ENCODE measurements at regions not wholly inside any gene's neighbourhood (a gene's known extent, or its start where the extent isn't known, plus 50 kb on each side); places are given as distances from the start of the nearest gene placed in this dataset.
"Not testable (repeated sequence)": the region's sequence is repeated elsewhere in the genome, so short reads cannot be mapped to it uniquely, and the experiment has no call there.

DNA sequence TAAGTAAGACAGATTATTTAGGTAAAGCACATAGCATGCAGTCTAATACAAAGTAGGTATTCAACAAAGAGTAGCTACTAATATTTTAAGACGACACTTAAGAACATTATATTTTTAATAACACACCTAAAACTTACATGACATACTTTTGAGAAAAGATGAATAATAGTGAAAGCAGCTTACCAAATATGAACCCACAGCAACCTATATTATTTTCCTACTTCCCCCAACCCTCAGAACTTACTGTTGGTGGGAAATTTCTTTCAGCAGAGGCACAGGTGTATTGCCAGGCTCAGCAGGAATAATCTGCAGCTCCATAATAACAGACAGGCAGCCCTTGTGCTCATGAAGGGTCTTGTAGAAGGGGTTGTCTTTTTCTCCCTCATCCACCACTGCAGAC lies 498.9 kb downstream of the GLUD2 start:
- no peak overlapping the region for H3K4me3 Mint-ChIP-seq
- H3K27ac Mint-ChIP-seq, result no peak overlapping the region
- DNase-seq (ENCODE audit: low spot score), result no peak
- H3K27me3 Mint-ChIP-seq (ENCODE audit: low read depth), result no peaks in the 10 kb centered on the region
- H3K9me3 Mint-ChIP-seq, result no peaks in the 10 kb centered on the region
- H3K36me3 Mint-ChIP-seq (ENCODE audit: low read depth), result no peaks in the 10 kb centered on the region
- H3K4me1 Mint-ChIP-seq (ENCODE audit: low read depth), result no peaks in the 10 kb centered on the region

DNA sequence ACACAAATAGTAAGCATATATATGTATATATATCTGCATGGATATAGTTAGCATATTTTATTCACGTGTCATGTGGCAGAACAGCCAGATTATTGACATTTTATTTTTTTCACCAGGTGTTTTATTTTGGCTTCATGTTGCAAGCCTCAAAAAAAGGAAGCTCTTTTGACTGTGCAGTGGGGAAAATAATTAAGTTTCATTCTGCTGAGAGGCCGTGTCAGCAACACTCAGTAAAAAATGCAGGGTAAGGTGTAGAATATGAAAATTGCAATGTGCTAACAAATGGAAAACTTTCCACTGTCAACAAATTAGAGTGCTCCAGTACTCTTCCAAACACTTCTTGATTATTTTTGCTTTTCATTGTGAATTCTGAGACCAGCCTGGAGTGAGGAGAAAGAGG lies 511.5 kb downstream of the GLUD2 start:
- no peaks in the 10 kb centered on the region for H3K9me3 Mint-ChIP-seq
- no peaks in the 10 kb centered on the region for H3K4me1 Mint-ChIP-seq (ENCODE audit: low read depth)
- no peak for DNase-seq (ENCODE audit: low spot score)
- H3K27ac Mint-ChIP-seq, result no peak overlapping the region
- H3K27me3 Mint-ChIP-seq (ENCODE audit: low read depth), result no peaks in the 10 kb centered on the region
- H3K4me3 Mint-ChIP-seq, result no peak overlapping the region
- H3K36me3 Mint-ChIP-seq (ENCODE audit: low read depth), result no peaks in the 10 kb centered on the region

- Mint-ChIP-seq H3K9me3 (no peaks in the 10 kb centered on the region), H3K27ac (no peak overlapping the region), H3K36me3 (ENCODE audit: low read depth) (no peaks in the 10 kb centered on the region), H3K4me1 (ENCODE audit: low read depth) (no peaks in the 10 kb centered on the region), H3K27me3 (ENCODE audit: low read depth) (no peaks in the 10 kb centered on the region), H3K4me3 (no peak overlapping the region)
- no peak for DNase-seq (ENCODE audit: low spot score)
Measured at GRCh38 chrX:121562616-121563015, 515.2 kb downstream of the GLUD2 start.

GRCh38 chrX:121569609-121570008 lies 522.2 kb downstream of the GLUD2 start:
- DNase-seq (ENCODE audit: low spot score), result no peak
- peaks cover 3% of the 10 kb centered on the region for H3K9me3 Mint-ChIP-seq
- H3K36me3 Mint-ChIP-seq (ENCODE audit: low read depth), result no peaks in the 10 kb centered on the region
- H3K4me1 Mint-ChIP-seq (ENCODE audit: low read depth), result no peaks in the 10 kb centered on the region
- no peak overlapping the region for H3K27ac Mint-ChIP-seq
- no peaks in the 10 kb centered on the region for H3K27me3 Mint-ChIP-seq (ENCODE audit: low read depth)
- H3K4me3 Mint-ChIP-seq, result no peak overlapping the region

DNA sequence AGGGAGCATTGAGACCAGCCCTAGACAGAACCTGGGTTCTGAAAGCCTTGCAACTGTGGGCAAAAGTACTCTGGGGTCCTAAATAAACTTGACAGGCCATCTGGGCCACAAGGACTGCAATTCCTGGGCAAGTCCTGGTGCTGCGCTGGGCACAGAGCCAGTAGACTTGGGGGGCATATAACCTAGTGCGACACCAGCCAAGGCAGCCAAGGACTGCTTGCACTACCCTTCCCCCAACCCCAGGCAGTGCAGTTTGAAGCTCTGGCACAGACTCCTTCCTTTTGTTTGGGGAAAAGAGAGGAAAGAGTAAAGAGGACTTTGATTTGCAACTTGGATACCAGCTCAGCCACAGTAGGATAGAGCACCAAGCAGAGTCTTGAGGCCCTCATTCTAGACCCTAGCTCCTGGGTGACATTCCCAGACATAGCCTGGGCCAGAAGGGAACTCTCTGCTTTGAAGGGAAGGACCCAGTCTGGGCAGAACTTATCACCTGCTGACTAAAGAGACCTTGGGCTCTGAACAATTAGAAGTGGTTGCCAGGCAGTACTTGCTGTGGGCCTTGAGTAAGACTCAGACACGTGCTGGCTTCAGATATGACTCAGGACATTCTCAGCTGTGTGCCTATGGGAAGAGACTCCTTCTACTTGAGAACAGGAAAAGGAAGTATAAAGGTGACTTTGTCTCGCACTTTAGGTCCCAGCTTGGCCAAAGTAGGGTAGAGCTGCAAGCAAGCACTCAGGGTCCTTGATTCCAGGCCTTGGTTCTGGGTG lies 522.8 kb downstream of the GLUD2 start:
- Mint-ChIP-seq H3K36me3 (ENCODE audit: low read depth) (no peaks in the 10 kb centered on the region), H3K4me3 (no peak overlapping the region), H3K27me3 (ENCODE audit: low read depth) (no peaks in the 10 kb centered on the region), H3K27ac (no peak overlapping the region), H3K9me3 (peaks cover 3% of the 10 kb centered on the region), H3K4me1 (ENCODE audit: low read depth) (no peaks in the 10 kb centered on the region)
- DNase-seq (ENCODE audit: low spot score), result no peak

DNA sequence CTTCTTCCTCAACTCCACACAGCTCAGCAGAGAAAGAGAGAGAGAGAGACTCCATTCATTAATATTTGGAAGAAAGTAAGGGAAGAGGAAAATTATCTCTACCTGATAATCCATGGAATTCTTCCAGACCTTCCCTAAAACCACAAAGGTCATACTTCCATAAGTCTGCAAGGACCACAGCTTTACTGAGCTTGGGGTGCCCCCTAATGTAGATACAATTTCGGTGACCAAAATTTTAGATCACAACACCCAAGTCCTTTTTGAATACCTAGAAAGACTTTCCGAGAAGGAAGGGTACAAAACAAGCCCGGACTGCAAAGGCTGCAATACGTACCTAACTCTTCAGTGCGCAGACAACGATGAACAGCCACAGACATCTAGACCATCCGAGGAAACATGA lies 523.9 kb downstream of the GLUD2 start:
- Mint-ChIP-seq H3K9me3 (peaks cover 3% of the 10 kb centered on the region), H3K36me3 (ENCODE audit: low read depth) (no peaks in the 10 kb centered on the region), H3K27ac (no peak overlapping the region), H3K27me3 (ENCODE audit: low read depth) (no peaks in the 10 kb centered on the region), H3K4me3 (no peak overlapping the region), H3K4me1 (ENCODE audit: low read depth) (no peaks in the 10 kb centered on the region)
- DNase-seq (ENCODE audit: low spot score), result no peak

DNA sequence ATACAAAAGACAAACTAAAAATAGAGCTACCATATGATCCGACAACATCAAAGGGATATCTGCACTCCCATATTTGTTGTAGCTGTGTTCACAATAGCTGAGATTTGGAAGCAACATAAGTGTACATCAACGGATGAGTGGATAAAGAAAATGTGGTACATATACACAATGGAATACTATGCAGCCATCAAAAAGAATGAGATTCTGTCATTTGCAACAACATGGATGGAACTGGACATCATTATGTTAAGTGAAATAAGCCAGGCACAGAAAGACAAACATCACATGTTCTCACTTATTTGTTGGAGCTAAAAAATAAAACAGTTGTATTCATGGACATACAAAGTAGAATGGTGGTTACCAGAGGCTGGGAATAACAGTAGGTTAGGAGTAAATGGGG lies 527.0 kb downstream of the GLUD2 start:
- H3K9me3 Mint-ChIP-seq, result not testable (repeated sequence)

GRCh38 chrX:121579016-121579760 lies 531.8 kb downstream of the GLUD2 start:
- Mint-ChIP-seq H3K4me3 (no peak overlapping the region), H3K27ac (no peak overlapping the region), H3K4me1 (ENCODE audit: low read depth) (no peaks in the 10 kb centered on the region)

More for the DNA sequence above, 527.0 kb downstream of the GLUD2 start:
- H3K27ac Mint-ChIP-seq; DNase-seq (ENCODE audit: low spot score); H3K27me3 Mint-ChIP-seq (ENCODE audit: low read depth); H3K4me3 Mint-ChIP-seq; H3K4me1 Mint-ChIP-seq (ENCODE audit: low read depth); H3K36me3 Mint-ChIP-seq (ENCODE audit: low read depth): not testable (repeated sequence)

DNA sequence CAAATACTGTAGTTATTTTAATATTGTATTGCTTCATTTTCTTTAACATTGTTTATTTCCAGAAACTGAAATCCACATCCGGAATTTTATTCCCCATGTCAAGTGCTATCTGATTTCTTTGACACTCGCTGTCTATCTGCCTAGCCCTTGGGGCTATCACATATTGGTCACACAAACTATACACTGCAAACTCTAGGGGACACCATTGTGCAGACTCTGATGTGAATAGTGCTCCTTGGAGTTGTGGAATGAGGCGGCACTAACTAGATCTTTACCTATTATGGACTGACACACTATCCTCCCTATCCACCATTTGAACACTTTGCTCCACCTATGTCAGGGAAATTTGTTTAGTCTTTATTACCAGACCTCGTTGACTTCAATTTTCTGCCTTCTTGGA lies 534.5 kb downstream of the GLUD2 start:
- Mint-ChIP-seq H3K9me3 (no peaks in the 10 kb centered on the region), H3K27me3 (ENCODE audit: low read depth) (no peaks in the 10 kb centered on the region), H3K27ac (no peak overlapping the region)

More at GRCh38 chrX:121579016-121579760, 531.8 kb downstream of the GLUD2 start:
- Mint-ChIP-seq H3K27me3 (ENCODE audit: low read depth) (no peaks in the 10 kb centered on the region), H3K36me3 (ENCODE audit: low read depth) (no peaks in the 10 kb centered on the region), H3K9me3 (no peaks in the 10 kb centered on the region)
- no peak for DNase-seq (ENCODE audit: low spot score)

GRCh38 chrX:121585626-121586025 lies 538.2 kb downstream of the GLUD2 start:
- no peaks in the 10 kb centered on the region for H3K4me1 Mint-ChIP-seq (ENCODE audit: low read depth)
- H3K36me3 Mint-ChIP-seq (ENCODE audit: low read depth), result no peaks in the 10 kb centered on the region
- H3K27me3 Mint-ChIP-seq (ENCODE audit: low read depth), result no peaks in the 10 kb centered on the region
- no peaks in the 10 kb centered on the region for H3K9me3 Mint-ChIP-seq
- H3K4me3 Mint-ChIP-seq, result no peak overlapping the region
- H3K27ac Mint-ChIP-seq, result no peak overlapping the region
- no peak for DNase-seq (ENCODE audit: low spot score)

More for the DNA sequence above, 534.5 kb downstream of the GLUD2 start:
- Mint-ChIP-seq H3K4me3 (no peak overlapping the region), H3K36me3 (ENCODE audit: low read depth) (no peaks in the 10 kb centered on the region), H3K4me1 (ENCODE audit: low read depth) (no peaks in the 10 kb centered on the region)
- DNase-seq (ENCODE audit: low spot score), result no peak

DNA sequence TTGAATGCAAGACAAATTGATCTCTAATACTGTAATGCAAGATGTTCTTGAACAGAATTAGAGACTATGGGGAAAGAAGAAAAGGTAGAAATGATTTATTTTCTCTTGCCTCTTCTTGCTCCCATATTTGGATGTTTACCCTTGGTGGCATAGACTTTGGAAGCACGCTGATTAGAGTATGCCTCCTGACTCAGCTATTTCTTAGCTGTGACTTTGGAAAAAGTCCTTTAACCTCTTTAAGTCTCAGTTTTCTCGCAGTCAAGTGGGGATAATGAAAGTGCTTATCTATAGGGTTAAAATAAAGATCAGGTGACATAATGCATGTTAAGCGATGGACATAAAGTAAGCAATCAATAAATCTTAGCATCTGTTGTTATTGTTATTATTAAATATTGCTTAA lies 545.5 kb downstream of the GLUD2 start:
- H3K4me3 Mint-ChIP-seq, result no peak overlapping the region
- H3K4me1 Mint-ChIP-seq (ENCODE audit: low read depth), result no peaks in the 10 kb centered on the region
- H3K27me3 Mint-ChIP-seq (ENCODE audit: low read depth), result no peaks in the 10 kb centered on the region
- no peak overlapping the region for H3K27ac Mint-ChIP-seq
- no peaks in the 10 kb centered on the region for H3K36me3 Mint-ChIP-seq (ENCODE audit: low read depth)
- DNase-seq (ENCODE audit: low spot score), result no peak
- H3K9me3 Mint-ChIP-seq, result no peaks in the 10 kb centered on the region

DNA sequence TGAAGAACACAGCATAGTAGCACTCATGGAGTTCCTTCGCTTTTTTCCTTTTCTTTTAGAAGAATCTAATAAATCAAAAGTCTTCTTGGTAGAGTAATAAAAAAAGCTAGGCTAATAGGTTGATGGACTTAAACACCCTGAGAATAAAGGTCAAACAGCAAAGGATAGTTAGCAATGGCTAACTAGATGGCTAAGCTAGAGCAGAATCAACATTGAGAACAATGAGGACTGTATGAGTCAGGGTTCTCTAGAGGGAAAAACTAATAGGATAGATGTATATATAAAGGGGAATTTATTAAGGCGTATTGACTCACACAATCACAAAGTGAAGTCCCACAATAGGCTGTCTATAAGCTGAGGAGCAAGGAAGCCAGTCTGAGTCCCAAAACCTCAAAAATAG lies 550.9 kb downstream of the GLUD2 start:
- Mint-ChIP-seq H3K4me3 (no peak overlapping the region), H3K4me1 (ENCODE audit: low read depth) (no peaks in the 10 kb centered on the region), H3K9me3 (no peaks in the 10 kb centered on the region), H3K36me3 (ENCODE audit: low read depth) (no peaks in the 10 kb centered on the region), H3K27ac (no peak overlapping the region), H3K27me3 (ENCODE audit: low read depth) (no peaks in the 10 kb centered on the region)
- no peak for DNase-seq (ENCODE audit: low spot score)

DNA sequence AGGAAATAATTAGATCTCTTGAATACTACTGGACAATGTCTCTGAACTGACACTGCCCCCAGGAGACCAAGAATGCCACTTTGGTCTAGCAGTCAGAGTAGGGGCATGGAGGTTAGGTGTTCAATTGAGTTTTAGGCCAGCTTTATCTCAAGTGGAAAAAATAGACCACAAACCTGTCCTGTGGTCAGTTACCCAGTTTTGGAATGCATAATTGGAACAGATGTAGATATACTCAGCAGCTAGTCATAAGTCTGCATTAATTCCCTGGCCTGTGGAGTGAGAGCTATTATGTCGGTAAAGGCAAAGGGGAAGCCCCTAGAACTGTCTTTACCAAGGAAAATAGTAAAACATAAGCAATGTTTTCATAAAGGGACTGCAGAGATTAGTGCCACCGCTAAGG lies 587.7 kb downstream of the GLUD2 start:
- H3K36me3 Mint-ChIP-seq (ENCODE audit: low read depth), result no peaks in the 10 kb centered on the region
- no peaks in the 10 kb centered on the region for H3K4me1 Mint-ChIP-seq (ENCODE audit: low read depth)
- no peak overlapping the region for H3K4me3 Mint-ChIP-seq
- H3K9me3 Mint-ChIP-seq, result no peaks in the 10 kb centered on the region
- no peak overlapping the region for H3K27ac Mint-ChIP-seq
- DNase-seq (ENCODE audit: low spot score), result no peak
- no peaks in the 10 kb centered on the region for H3K27me3 Mint-ChIP-seq (ENCODE audit: low read depth)

GRCh38 chrX:121639781-121640180 lies 592.4 kb downstream of the GLUD2 start:
- Mint-ChIP-seq H3K27ac (no peak overlapping the region), H3K27me3 (ENCODE audit: low read depth) (no peaks in the 10 kb centered on the region), H3K36me3 (ENCODE audit: low read depth) (no peaks in the 10 kb centered on the region), H3K4me3 (no peak overlapping the region), H3K9me3 (no peaks in the 10 kb centered on the region), H3K4me1 (ENCODE audit: low read depth) (peaks cover 3% of the 10 kb centered on the region)
- DNase-seq (ENCODE audit: low spot score), result no peak

Data from T-helper 2 cell treated with Interferon-gamma antibody and Interleukin-4, amounts not matched to agents 5 μg/mL and 100 μg/mL, for 36 hours (primary cell).